Thymus (tissue), 11 donors: ENCODE measurements at regions not wholly inside any gene's neighbourhood (a gene's known extent, or its start where the extent isn't known, plus 50 kb on each side); places are given as distances from the start of the nearest gene placed in this dataset.

ENCODE experiments used
- DNase-seq, 9 donors: peaks; one replicate each; pipeline ENCODE4 v3.0.0-alpha.2; 2013; ENCODE audit warnings: low spot score in 9 of 9, low read depth in 6 of 9, missing footprints in 1 of 9
- H3K27ac ChIP-seq, 2 donors: one replicate each; pipeline ENCODE4 v1.5.1; 2013; ENCODE audit warnings: control low read depth in 1 of 2, low read depth in 1 of 2, low read length in 1 of 2, mild to moderate bottlenecking in 1 of 2, moderate library complexity in 1 of 2
- H3K27me3 ChIP-seq, 2 donors: one replicate each; pipeline ENCODE4 v1.5.1; 2013; ENCODE audit warnings: low read length in 1 of 2; ENCODE audit not compliant: control insufficient read depth in 2 of 2, insufficient read depth in 1 of 2
- H3K36me3 ChIP-seq, 2 donors: one replicate each; pipeline ENCODE4 v1.5.1; 2013; ENCODE audit warnings: low read length in 1 of 2, mild to moderate bottlenecking in 1 of 2, moderate library complexity in 1 of 2; ENCODE audit not compliant: control insufficient read depth in 2 of 2, insufficient read depth in 2 of 2
- H3K4me1 ChIP-seq, 2 donors: one replicate each; pipeline ENCODE4 v1.5.1; 2013; ENCODE audit warnings: low read length in 2 of 2; ENCODE audit not compliant: control insufficient read depth in 2 of 2, insufficient read depth in 2 of 2
- H3K4me3 ChIP-seq, 2 donors: one replicate each; pipeline ENCODE4 v1.5.1; 2013; ENCODE audit warnings: low read length in 2 of 2, control low read depth in 1 of 2, mild to moderate bottlenecking in 1 of 2
- H3K9me3 ChIP-seq, 2 donors: one replicate each; pipeline ENCODE4 v1.5.1; 2013; ENCODE audit warnings: low read length in 1 of 2, mild to moderate bottlenecking in 1 of 2; ENCODE audit not compliant: control insufficient read depth in 2 of 2, insufficient read depth in 1 of 2
- WGBS: extraction: QIAGEN DNeasy Blood & Tissue Kit; methylation state at CpG from one replicate; pipeline ENCODE4 v1.1.7; 2013; 5-methylcytosine and 5-hydroxymethylcytosine counted together
- donor health status: healthy.

DNA sequence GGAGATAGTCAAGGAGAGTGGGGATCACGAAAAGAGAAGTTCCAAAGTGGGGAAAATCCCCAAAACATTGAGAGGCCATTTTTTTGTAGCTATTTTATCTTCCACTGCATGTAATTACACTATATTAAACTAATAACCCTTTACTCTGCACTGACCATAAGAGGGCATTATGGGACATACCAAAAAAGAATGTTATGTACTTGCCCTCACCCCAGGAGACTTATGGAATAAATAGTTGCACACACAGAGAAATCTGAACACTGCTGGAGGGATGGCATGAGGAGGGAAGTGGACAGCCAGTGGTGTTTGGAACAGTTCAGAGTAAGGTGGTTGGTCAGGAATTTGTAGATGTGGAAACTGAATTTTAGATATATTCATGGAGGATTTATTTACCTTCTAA is 422.9 kb downstream of the SNAPC1 start:
- DNase-seq, result no peak
- H3K27me3 ChIP-seq, result no peaks in the 10 kb centered on the region
- H3K36me3 ChIP-seq, result no peaks in the 10 kb centered on the region
- H3K4me3 ChIP-seq, result no peak overlapping the region
- H3K9me3 ChIP-seq, result no peaks in the 10 kb centered on the region
- H3K27ac ChIP-seq, result no peak overlapping the region
- H3K4me1 ChIP-seq, result no peaks in the 10 kb centered on the region
- 55% methylated on average over 1 of the region's 1 CpG for WGBS

DNA sequence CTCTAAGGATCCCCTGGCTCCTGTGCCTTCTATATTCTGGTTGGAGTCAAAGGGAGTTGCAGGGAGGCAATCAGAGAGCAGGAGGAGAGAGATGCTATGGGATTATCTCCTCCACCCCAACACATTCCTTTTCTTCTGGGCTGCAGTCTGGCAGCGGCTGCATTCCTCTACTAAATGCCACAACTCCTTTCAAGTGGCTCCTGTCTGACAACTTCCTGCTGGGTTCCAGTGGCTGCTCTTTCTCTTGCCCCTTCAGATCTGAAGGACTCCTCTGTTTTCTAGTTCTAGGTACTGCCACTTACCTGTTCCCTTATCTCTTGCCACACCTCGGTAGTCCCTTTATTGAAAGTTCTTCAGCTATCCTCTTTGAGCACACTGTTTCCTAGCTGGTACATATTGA is 425.0 kb downstream of the SNAPC1 start:
- H3K27ac ChIP-seq, result no peak overlapping the region
- no peaks in the 10 kb centered on the region for H3K9me3 ChIP-seq
- DNase-seq, result no peak
- H3K4me3 ChIP-seq, result no peak overlapping the region
- H3K36me3 ChIP-seq, result no peaks in the 10 kb centered on the region
- H3K27me3 ChIP-seq, result no peaks in the 10 kb centered on the region
- WGBS, result 78% methylated on average over 2 of the region's 2 CpGs
- H3K4me1 ChIP-seq, result no peaks in the 10 kb centered on the region

DNA sequence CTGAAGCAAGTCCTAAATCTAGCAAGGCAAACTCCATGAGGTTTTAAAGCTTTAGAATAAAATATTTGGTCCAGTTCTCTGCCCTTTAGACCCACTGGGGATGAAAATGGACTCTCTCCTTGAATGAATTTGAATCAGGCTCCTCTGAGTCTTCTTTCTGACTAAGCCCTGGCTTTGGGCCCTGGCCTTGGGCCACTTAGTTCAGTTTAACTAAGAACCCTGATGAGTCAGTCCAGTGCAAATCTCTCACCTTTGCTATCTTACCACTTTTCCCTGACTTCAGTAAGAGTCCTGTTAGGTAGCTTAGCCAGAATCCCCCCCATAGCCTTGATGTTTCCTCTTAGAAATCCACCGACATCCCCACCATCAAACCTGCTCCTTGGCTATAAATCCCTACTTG is 427.5 kb downstream of the SNAPC1 start:
- H3K27me3 ChIP-seq, result no peaks in the 10 kb centered on the region
- 44% methylated on average over 1 of the region's 1 CpG for WGBS
- H3K27ac ChIP-seq, result no peak overlapping the region
- H3K4me1 ChIP-seq, result no peaks in the 10 kb centered on the region
- H3K9me3 ChIP-seq, result no peaks in the 10 kb centered on the region
- DNase-seq, result no peak
- H3K4me3 ChIP-seq, result no peak overlapping the region
- H3K36me3 ChIP-seq, result no peaks in the 10 kb centered on the region

DNA sequence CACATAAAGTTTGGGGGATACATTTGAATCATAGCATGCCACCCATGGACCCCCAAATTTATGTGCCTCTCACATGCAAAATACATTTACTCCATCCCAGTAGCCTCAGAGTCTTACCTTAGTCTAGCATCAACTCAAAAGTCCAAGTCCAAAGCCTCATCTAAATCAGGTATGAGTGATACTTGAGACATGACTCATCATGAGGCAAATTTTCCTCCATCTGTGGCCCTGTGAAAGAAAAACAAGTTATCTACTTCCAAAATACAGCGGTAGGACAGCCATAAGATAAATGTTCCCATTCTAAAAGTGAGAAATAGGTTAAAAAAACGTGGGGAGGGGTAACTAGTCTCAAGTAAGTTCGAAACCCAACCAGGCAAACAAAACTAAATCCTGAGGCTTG is 444.2 kb downstream of the SNAPC1 start:
- DNase-seq, result no peak
- 59% methylated on average over 3 of the region's 3 CpGs for WGBS
- H3K27ac ChIP-seq, result no peak overlapping the region

DNA sequence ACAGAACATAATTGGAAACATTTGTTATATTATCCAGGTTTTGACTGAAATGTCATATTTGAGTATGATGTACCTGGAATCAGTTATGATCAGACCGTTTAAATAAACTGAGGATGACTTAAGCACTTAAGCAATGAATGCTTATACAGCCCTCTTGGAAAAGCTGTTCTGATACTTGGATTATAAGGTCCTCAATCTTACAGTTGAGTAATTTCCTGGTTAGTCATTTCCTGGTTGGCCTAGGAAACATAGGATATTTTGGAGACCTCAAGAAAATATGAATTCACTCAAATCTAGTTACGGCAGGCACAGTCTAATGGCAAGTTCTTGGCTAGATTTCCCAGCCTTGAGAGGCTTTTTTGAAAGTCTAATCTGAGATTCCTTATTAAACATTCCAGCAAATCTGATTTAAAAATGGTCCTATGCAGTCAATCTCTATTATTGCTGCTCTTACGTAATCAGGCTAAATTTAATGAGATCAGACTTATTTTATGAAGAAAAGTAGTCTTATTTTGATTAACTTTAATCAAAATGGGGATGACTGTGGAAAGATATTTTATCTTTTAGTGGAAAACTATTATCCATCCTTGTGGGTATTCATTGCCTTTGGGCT is 447.2 kb downstream of the SNAPC1 start:
- Histone ChIP-seq H3K27me3 (no peaks in the 10 kb centered on the region), H3K36me3 (no peaks in the 10 kb centered on the region), H3K4me3 (no peak overlapping the region), H3K9me3 (no peaks in the 10 kb centered on the region), H3K4me1 (no peaks in the 10 kb centered on the region), H3K27ac (no peak overlapping the region)
- DNase-seq, result no peak
- WGBS, result 91% methylated on average over 3 of the region's 3 CpGs

More for the DNA sequence above, 444.2 kb downstream of the SNAPC1 start:
- Histone ChIP-seq H3K4me1 (no peaks in the 10 kb centered on the region), H3K36me3 (no peaks in the 10 kb centered on the region), H3K9me3 (no peaks in the 10 kb centered on the region), H3K4me3 (no peak overlapping the region), H3K27me3 (no peaks in the 10 kb centered on the region)

DNA sequence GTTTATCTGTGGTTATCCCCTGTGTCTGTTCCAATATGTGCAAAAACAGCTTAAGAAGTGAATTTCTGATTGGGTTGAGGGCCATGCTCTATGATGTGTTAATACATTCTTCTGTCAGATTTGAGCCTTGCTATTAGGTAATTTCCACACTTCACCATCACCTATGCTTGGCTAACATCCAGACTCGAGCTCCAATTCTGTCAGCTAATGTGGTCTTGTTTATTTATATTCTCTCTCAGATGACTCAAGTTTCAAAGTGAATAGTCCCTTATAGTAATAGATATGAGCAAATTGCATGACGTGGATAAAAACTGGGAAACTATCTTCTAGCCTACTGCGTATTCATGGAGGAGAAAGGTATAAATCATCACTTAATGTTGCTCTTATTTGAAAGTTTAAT is 451.3 kb downstream of the SNAPC1 start:
- H3K36me3 ChIP-seq, result no peaks in the 10 kb centered on the region
- 80% methylated on average over 3 of the region's 3 CpGs for WGBS
- no peaks in the 10 kb centered on the region for H3K27me3 ChIP-seq
- no peak overlapping the region for H3K27ac ChIP-seq
- DNase-seq, result peak in 3 of 9 donors; percentile 0 to 27 (median 1)
- H3K4me3 ChIP-seq, result no peak overlapping the region
- H3K9me3 ChIP-seq, result no peaks in the 10 kb centered on the region
- no peaks in the 10 kb centered on the region for H3K4me1 ChIP-seq

DNA sequence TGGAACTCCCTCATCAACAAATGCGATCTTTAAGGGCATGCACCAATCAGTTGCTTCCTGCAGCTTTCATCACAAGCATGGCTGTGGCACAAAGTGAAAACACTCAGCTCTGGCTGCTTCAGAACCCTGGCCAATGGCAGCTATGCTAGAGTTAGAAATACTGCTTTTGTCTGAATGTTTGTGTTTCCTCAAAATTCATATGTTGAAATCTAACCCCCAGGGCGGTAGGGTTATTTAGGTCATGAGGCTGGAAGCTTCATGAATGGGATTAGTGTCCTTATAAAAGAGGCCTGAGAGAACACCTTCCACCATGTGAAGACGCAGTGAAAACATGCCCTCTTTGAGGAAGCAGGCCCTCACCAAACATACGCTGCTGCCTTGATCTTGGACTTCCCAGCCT is 453.9 kb downstream of the SNAPC1 start:
- H3K27ac ChIP-seq, result no peak overlapping the region
- no peaks in the 10 kb centered on the region for H3K27me3 ChIP-seq
- 70% methylated on average over 4 of the region's 4 CpGs for WGBS
- no peaks in the 10 kb centered on the region for H3K4me1 ChIP-seq
- H3K4me3 ChIP-seq, result no peak overlapping the region
- DNase-seq, result no peak
- H3K9me3 ChIP-seq, result no peaks in the 10 kb centered on the region
- no peaks in the 10 kb centered on the region for H3K36me3 ChIP-seq

DNA sequence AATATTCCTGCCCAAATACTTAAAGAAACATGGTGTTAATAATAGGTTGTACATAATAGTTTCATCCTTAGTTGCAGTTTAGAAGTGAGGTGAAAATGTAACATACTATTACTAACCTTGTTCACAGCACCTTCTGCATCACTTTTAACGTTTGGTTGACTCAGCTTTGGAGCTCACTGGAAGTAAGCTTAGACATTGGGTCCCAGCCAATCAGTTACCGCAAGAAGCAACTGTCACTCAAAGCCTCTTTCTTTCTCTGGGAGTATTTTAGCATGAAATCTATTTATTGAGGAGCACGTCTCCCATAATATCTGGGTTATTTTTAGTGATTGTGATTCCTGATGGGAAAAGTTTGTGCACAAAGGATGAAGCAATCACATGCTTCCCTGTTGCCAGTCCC is 472.6 kb downstream of the SNAPC1 start:
- peaks cover 0 to 6% of the 10 kb centered on the region in 2 donors for H3K9me3 ChIP-seq
- 89% methylated on average over 3 of the region's 3 CpGs for WGBS
- H3K4me1 ChIP-seq, result no peaks in the 10 kb centered on the region
- no peak overlapping the region for H3K4me3 ChIP-seq
- H3K27ac ChIP-seq, result no peak overlapping the region
- H3K27me3 ChIP-seq, result no peaks in the 10 kb centered on the region
- no peak for DNase-seq
- no peaks in the 10 kb centered on the region for H3K36me3 ChIP-seq

DNA sequence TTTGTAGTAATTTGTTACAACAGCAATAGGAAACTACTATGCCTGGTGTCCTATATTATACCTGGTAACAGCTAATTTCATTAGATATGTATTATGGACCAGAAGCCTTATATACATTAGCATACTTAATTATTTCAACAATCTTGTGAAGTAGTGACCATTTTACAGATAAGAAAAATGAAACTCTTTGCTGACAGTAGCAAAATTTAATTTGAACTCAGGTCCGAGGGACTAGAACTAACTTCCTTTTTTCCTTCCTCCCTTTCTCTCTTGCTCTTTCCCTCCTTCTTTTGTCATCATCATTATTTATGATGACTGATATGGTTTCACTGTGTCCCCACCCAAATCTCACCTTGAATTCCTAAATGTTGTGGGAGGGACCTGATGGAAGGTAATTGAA is 482.0 kb downstream of the SNAPC1 start:
- no peak for DNase-seq
- Histone ChIP-seq H3K27ac (no peak overlapping the region), H3K4me1 (no peaks in the 10 kb centered on the region), H3K4me3 (no peak overlapping the region), H3K9me3 (no peaks in the 10 kb centered on the region), H3K27me3 (no peaks in the 10 kb centered on the region), H3K36me3 (no peaks in the 10 kb centered on the region)
- WGBS, result 95% methylated on average over 1 of the region's 1 CpG

DNA sequence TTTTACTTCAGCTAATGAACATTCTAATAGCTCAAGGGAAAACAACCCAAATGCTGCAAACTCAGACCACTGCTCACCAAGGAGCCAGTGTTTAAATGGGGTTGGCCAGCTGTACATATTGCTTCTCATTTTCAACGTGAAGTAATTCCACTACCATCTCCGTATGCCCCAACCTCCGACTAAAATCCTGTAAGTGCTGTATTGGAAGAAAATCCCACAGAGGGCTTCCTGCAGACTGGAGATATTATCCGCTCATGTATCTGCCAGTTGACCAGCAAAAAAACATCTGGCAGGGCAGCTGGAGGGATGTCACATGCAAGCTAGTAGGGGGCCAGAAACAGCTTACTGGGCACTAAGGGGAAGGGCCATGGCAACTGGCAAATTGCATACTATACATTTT is 485.0 kb downstream of the SNAPC1 start:
- H3K36me3 ChIP-seq, result no peaks in the 10 kb centered on the region
- WGBS, result 84% methylated on average over 4 of the region's 4 CpGs
- H3K4me3 ChIP-seq, result no peak overlapping the region
- no peaks in the 10 kb centered on the region for H3K9me3 ChIP-seq
- no peak overlapping the region for H3K27ac ChIP-seq
- H3K4me1 ChIP-seq, result no peaks in the 10 kb centered on the region
- H3K27me3 ChIP-seq, result no peaks in the 10 kb centered on the region
- no peak for DNase-seq
